ENCODE measurements at regions not wholly inside any gene's neighbourhood (a gene's known extent, or its start where the extent isn't known, plus 50 kb on each side); places are given as distances from the start of the nearest gene placed in this dataset.

GRCh38 chr2:129799036-129799958 lies 180.2 kb upstream of the RAB6C start:
- Histone ChIP-seq H3K36me3 (no peaks in the 10 kb centered on the region), H3K27ac (no peak overlapping the region), H3K27me3 (no peaks in the 10 kb centered on the region), H3K9me3 (no peaks in the 10 kb centered on the region), H3K4me1 (no peaks in the 10 kb centered on the region), H3K4me3 (no peak overlapping the region)
- TF ChIP-seq CTCF (IDR thresholded peaks at IDR 0.05) = no peak
- TF ChIP-seq POLR2A (IDR thresholded peaks at IDR 0.05) = no peak
- DNase-seq = no peak

- H3K4me1 ChIP-seq = no peaks in the 10 kb centered on the region
- no peak for TF ChIP-seq CTCF (IDR thresholded peaks at IDR 0.05)
- TF ChIP-seq POLR2A (IDR thresholded peaks at IDR 0.05) = no peak
- no peaks in the 10 kb centered on the region for H3K27me3 ChIP-seq
- no peak for DNase-seq
- no peak overlapping the region for H3K4me3 ChIP-seq
- no peaks in the 10 kb centered on the region for H3K9me3 ChIP-seq
- no peak overlapping the region for H3K27ac ChIP-seq
- no peaks in the 10 kb centered on the region for H3K36me3 ChIP-seq
Observed at GRCh38 chr2:129800285-129800684, 179.2 kb upstream of the RAB6C start.

- H3K4me1 ChIP-seq = no peaks in the 10 kb centered on the region
- TF ChIP-seq POLR2A (IDR thresholded peaks at IDR 0.05) (no peak), CTCF (IDR thresholded peaks at IDR 0.05) (no peak)
- H3K27ac ChIP-seq = no peak overlapping the region
- no peak overlapping the region for H3K4me3 ChIP-seq
- no peaks in the 10 kb centered on the region for H3K27me3 ChIP-seq
- H3K36me3 ChIP-seq = no peaks in the 10 kb centered on the region
- DNase-seq = no peak
- no peaks in the 10 kb centered on the region for H3K9me3 ChIP-seq
Observed at GRCh38 chr2:129800686-129801085, 178.8 kb upstream of the RAB6C start.

- no peaks in the 10 kb centered on the region for H3K4me1 ChIP-seq
- no peaks in the 10 kb centered on the region for H3K36me3 ChIP-seq
- no peak overlapping the region for H3K27ac ChIP-seq
- H3K4me3 ChIP-seq = no peak overlapping the region
- no peaks in the 10 kb centered on the region for H3K27me3 ChIP-seq
- TF ChIP-seq POLR2A (IDR thresholded peaks at IDR 0.05) (no peak), CTCF (IDR thresholded peaks at IDR 0.05) (no peak)
- no peak for DNase-seq
- H3K9me3 ChIP-seq = no peaks in the 10 kb centered on the region
Observed at GRCh38 chr2:129801575-129801974, 177.9 kb upstream of the RAB6C start.

- Histone ChIP-seq H3K27ac (no peak overlapping the region), H3K27me3 (no peaks in the 10 kb centered on the region), H3K9me3 (no peaks in the 10 kb centered on the region), H3K36me3 (no peaks in the 10 kb centered on the region), H3K4me3 (no peak overlapping the region), H3K4me1 (no peaks in the 10 kb centered on the region)
- TF ChIP-seq POLR2A (IDR thresholded peaks at IDR 0.05) = no peak
- TF ChIP-seq CTCF (IDR thresholded peaks at IDR 0.05) = no peak
- no peak for DNase-seq
Observed at GRCh38 chr2:129802290-129802689, 177.2 kb upstream of the RAB6C start.

All from Peyer's patch (tissue), 4 donors.